K562 (cell line): ENCODE measurements at regions not wholly inside any gene's neighbourhood (a gene's known extent, or its start where the extent isn't known, plus 50 kb on each side); places are given as distances from the start of the nearest gene placed in this dataset.

Source experiments
- ATAC-seq: fragments of 200-7000 bp; cut with Tn5 transposase; 3 replicates; pipeline ENCODE4 v1.9.1; 2020; ENCODE audit warnings: moderate library complexity
- BruUV-seq: library from RNA; stranded (reverse); fragments of 400-500 nt; replicated peaks from 2 replicates; lab custom pipeline; 2021; lab: Mats Ljungman, UMichigan
- CTCF ChIA-PET: fragments of 300-600 bp; formaldehyde crosslinking; extraction: SDS; loops from one replicate; lab custom pipeline; 2021; ENCODE audit warnings: low intra/inter-chr PET ratio; lab: Yijun Ruan, JAX
- POLR2A ChIA-PET: fragments of 300-600, 350-650 bp; sonication (Branson Sonifier 250); formaldehyde crosslinking; extraction: SDS; loops from one replicate; lab custom pipeline; 2021; ENCODE audit warnings: antibody characterized with exemption, inconsistent platforms; lab: Yijun Ruan, JAX
- DNase-seq, 4 experiments: peaks; one replicate each; pipeline versions ENCODE4 v3.0.0 to v3.0.0-alpha.2; 2011 to 2018; ENCODE audit warnings: low spot score in 3 of 4, mixed read lengths in 3 of 4; ENCODE audit errors: extremely low read depth in 1 of 4
- FAIRE-seq: peaks from 2 replicates; lab custom pipeline; 2011; peaks lifted over from hg19 to GRCh38; lab: Jason Lieb, UNC
- H2AFZ ChIP-seq: 2 replicates; pipeline ENCODE4 v1.6.0; 2011; ENCODE audit warnings: low read depth, low read length, control low read depth, inconsistent platforms
- H3K27ac ChIP-seq: fragments of 200-600 bp; 3 replicates; pipeline ENCODE4 v1.8.0; 2011; ENCODE audit warnings: low read depth, mild to moderate bottlenecking, control low read depth, inconsistent platforms, low read length, moderate library complexity, mixed read lengths; ENCODE audit errors: extremely low read depth
- H3K27me3 ChIP-seq, 2 experiments: fragments of 300-600 bp in 1 of 2; 2 replicates in 1 of 2; 3 replicates in 1 of 2; pipeline versions ENCODE4 v1.6.0 to v1.8.0; 2011; ENCODE audit warnings: inconsistent platforms in 2 of 2, low read length in 2 of 2, mild to moderate bottlenecking in 1 of 2, mixed read lengths in 1 of 2, moderate library complexity in 1 of 2; ENCODE audit not compliant: control insufficient read depth in 2 of 2, insufficient read depth in 2 of 2
- H3K36me3 ChIP-seq: fragments of 300-600 bp; 3 replicates; pipeline ENCODE4 v1.8.0; 2011; ENCODE audit warnings: mild to moderate bottlenecking, low read length, inconsistent platforms; ENCODE audit not compliant: control insufficient read depth, insufficient read depth
- H3K4me1 ChIP-seq, 2 experiments: fragments of 200-600 bp in 1 of 2; replicated peaks in 1 of 2; 2 replicates in 1 of 2; 3 replicates in 1 of 2; pipeline versions ENCODE4 v1.5.1 to v1.8.0; 2011; ENCODE audit warnings: inconsistent platforms in 2 of 2, low read length in 2 of 2, mild to moderate bottlenecking in 1 of 2, mixed read lengths in 1 of 2, moderate library complexity in 1 of 2; ENCODE audit not compliant: control insufficient read depth in 2 of 2, insufficient read depth in 2 of 2
- H3K4me2 ChIP-seq: 2 replicates; pipeline ENCODE4 v1.6.1; 2011; ENCODE audit warnings: low read length, control low read depth, inconsistent platforms, mixed read lengths; ENCODE audit not compliant: insufficient read depth
- H3K4me3 ChIP-seq: fragments of 200-600 bp; sonication (generic), shearing (Covaris generic); 2 replicates; pipeline ENCODE4 v1.5.1; 2016; ENCODE audit warnings: control low read depth, inconsistent platforms
- H3K79me2 ChIP-seq: fragments of 200-600 bp; 3 replicates; pipeline ENCODE4 v1.8.0; 2011; ENCODE audit warnings: low read length, inconsistent platforms; ENCODE audit not compliant: control insufficient read depth, insufficient read depth
- H3K9ac ChIP-seq, 2 experiments: 2 replicates each; pipeline versions ENCODE4 v1.6.0 to v1.6.1; 2011; ENCODE audit warnings: low read depth in 2 of 2, low read length in 2 of 2, control low read depth in 1 of 2, inconsistent platforms in 1 of 2, mild to moderate bottlenecking in 1 of 2, mixed read lengths in 1 of 2; ENCODE audit not compliant: insufficient read depth in 1 of 2
- H3K9me1 ChIP-seq: one replicate; pipeline ENCODE4 v1.6.0; 2011; ENCODE audit warnings: inconsistent platforms, mild to moderate bottlenecking, low read length, moderate library complexity; ENCODE audit not compliant: control insufficient read depth, insufficient read depth
- H3K9me3 ChIP-seq: replicated peaks from 2 replicates; pipeline ENCODE4 v1.5.1; 2011; ENCODE audit warnings: low read depth, low read length, inconsistent platforms; ENCODE audit not compliant: control insufficient read depth, insufficient read depth
- H4K20me1 ChIP-seq: replicated peaks from 2 replicates; pipeline ENCODE4 v1.6.1; 2011; ENCODE audit warnings: low read length, inconsistent platforms, mixed read lengths; ENCODE audit not compliant: control insufficient read depth, insufficient read depth
- ASH1L ChIP-seq: fragments of 450-650 bp; IDR thresholded peaks from 2 replicates; pipeline ENCODE4 v1.6.1; 2018; ENCODE audit warnings: borderline replicate concordance, mild to moderate bottlenecking, low read depth; ENCODE audit not compliant: partially characterized antibody
- BCOR ChIP-seq: fragments of 450-650 bp; IDR thresholded peaks from 2 replicates; pipeline ENCODE4 v1.6.1; 2016
- CBX2 ChIP-seq: fragments of 200-600 bp; sonication (generic); IDR thresholded peaks from one replicate; pipeline ENCODE4 v1.6.1; 2012; ENCODE audit warnings: mild to moderate bottlenecking, low read length, inconsistent platforms; ENCODE audit not compliant: insufficient read depth, poor library complexity, severe bottlenecking
- SMC3 ChIP-seq: conservative IDR thresholded peaks from 2 replicates; pipeline ENCODE4 v1.6.1; 2011; ENCODE audit warnings: low read depth, low read length, improper control_type of control experiment; ENCODE audit not compliant: insufficient read depth
- SNRNP70 ChIP-seq: fragments of 200-400 bp; formaldehyde crosslinking; optimal IDR thresholded peaks from 2 replicates; pipeline ENCODE3; 2017; ENCODE audit warnings: low read depth, low read length
- TFAM ChIP-seq: fragments of 250-450 bp; sonication (Bioruptor Pico); conservative IDR thresholded peaks from 2 replicates; pipeline ENCODE4 v1.5.0; 2021; ENCODE audit warnings: mild to moderate bottlenecking, moderate library complexity
- ZNF253 ChIP-seq: fragments of 250-450 bp; sonication (Bioruptor Pico); conservative IDR thresholded peaks from 2 replicates; pipeline ENCODE4 v1.6.1; 2021; ENCODE audit warnings: mild to moderate bottlenecking
- WGBS: fragments of 100-300 bp; shearing (Covaris generic); methylation state at CpG from one replicate; pipeline ENCODE4 v1.1.6; 2016; ENCODE audit warnings: low coverage, mixed read lengths; ENCODE audit not compliant: insufficient coverage; ENCODE audit errors: missing lambda C conversion rate; 5-methylcytosine and 5-hydroxymethylcytosine counted together
- in situ Hi-C: fragments of 300-500 bp; cut with MboI; formaldehyde crosslinking; loops from 4 replicates; pipeline ENCODE4 v1.15.0; 2018; ENCODE audit warnings: inconsistent platforms, mixed read lengths
- intact Hi-C: fragments of 100-400 bp; cut with micrococcal nuclease; formaldehyde crosslinking; loops from 2 replicates; pipeline ENCODE4 v1.14.2; 2022
- TF ChIP-seq, protein P1 (sequence below): fragments of 250-450 bp; sonication (Bioruptor Pico); IDR thresholded peaks from 2 replicates; pipeline ENCODE4 v1.4.0; 2020
- TF ChIP-seq, protein P2 (sequence below): IDR thresholded peaks from 2 replicates; pipeline ENCODE4 v1.6.1; 2012; ENCODE audit warnings: low read depth, low read length, improper control_type of control experiment, borderline replicate concordance
- TF ChIP-seq, protein P3 (sequence below): fragments of 450-650 bp; IDR thresholded peaks from 2 replicates; pipeline ENCODE4 v1.7.0; 2016; ENCODE audit warnings: borderline replicate concordance

DNA sequence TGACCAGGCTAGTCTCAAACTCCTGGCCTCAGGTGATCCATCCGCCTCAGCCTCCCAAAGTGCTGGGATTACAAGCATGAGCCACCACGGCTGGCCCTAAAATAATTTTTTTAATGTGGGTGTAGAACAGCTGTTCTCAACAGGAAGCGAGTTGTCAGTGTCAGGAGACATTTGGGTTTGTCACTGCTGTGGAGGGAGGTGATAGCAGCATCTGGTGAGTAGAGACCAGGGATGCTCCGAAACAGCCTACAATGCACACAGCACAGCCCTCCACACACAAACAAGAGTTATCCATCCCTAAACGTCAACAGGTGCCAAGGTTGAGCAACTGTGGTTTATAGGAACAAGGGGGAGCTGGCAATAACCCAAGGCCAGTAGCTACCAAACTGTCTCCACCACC lies 243.4 kb upstream of the STS start (continued):
- TF ChIP-seq ZNF253 (CRISPR knock-in tag) (no peak), CBX2 (no peak), BCOR (no peak), SNRNP70 (no peak), SMC3 (no peak), ASH1L (no peak)

DNA sequence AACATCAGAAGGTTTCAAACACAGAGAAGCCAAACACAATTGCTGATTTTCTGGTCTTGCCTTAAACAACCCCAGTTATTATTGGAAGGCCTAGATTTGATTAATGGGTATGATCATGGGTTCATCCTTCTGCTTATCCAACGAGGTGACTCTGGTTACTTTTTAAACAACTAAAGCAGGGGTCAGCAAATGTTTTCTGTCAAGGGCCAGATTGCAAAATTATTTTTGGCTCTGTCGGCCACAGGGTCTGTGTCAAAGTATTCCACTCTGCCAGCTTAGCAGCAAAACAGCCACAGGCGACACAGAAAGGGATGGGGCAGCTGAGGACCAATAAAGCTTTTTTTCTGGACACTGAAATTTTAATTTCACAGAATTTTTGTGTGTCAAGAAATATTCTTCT lies 249.1 kb upstream of the STS start:
- ChIA-PET CTCF (no interaction called here), POLR2A (no interaction called here)
- 0% methylated on average over 2 of the region's 3 CpGs for WGBS
- H3K4me2 ChIP-seq, result no peak overlapping the region
- no peaks in the 10 kb centered on the region for H3K79me2 ChIP-seq
- FAIRE-seq (no peak), DNase-seq (no peak), ATAC-seq (no peak)
- H3K9me1 ChIP-seq, result no peaks in the 10 kb centered on the region
- no peak overlapping the region for H3K4me3 ChIP-seq
- H3K27me3 ChIP-seq, result no peaks in the 10 kb centered on the region
- no peaks in the 10 kb centered on the region for H4K20me1 ChIP-seq
- no TSS peak for BruUV-seq
- H3K9ac ChIP-seq, result no peak overlapping the region
- H3K36me3 ChIP-seq, result no peaks in the 10 kb centered on the region
- H3K27ac ChIP-seq, result no peak overlapping the region
- in situ Hi-C loops (no loop called here), intact Hi-C loops (no loop called here)
- H3K9me3 ChIP-seq, result no peaks in the 10 kb centered on the region
- no peaks in the 10 kb centered on the region for H3K4me1 ChIP-seq
- H2AFZ ChIP-seq, result no peak overlapping the region
- TF ChIP-seq, protein P1, sequence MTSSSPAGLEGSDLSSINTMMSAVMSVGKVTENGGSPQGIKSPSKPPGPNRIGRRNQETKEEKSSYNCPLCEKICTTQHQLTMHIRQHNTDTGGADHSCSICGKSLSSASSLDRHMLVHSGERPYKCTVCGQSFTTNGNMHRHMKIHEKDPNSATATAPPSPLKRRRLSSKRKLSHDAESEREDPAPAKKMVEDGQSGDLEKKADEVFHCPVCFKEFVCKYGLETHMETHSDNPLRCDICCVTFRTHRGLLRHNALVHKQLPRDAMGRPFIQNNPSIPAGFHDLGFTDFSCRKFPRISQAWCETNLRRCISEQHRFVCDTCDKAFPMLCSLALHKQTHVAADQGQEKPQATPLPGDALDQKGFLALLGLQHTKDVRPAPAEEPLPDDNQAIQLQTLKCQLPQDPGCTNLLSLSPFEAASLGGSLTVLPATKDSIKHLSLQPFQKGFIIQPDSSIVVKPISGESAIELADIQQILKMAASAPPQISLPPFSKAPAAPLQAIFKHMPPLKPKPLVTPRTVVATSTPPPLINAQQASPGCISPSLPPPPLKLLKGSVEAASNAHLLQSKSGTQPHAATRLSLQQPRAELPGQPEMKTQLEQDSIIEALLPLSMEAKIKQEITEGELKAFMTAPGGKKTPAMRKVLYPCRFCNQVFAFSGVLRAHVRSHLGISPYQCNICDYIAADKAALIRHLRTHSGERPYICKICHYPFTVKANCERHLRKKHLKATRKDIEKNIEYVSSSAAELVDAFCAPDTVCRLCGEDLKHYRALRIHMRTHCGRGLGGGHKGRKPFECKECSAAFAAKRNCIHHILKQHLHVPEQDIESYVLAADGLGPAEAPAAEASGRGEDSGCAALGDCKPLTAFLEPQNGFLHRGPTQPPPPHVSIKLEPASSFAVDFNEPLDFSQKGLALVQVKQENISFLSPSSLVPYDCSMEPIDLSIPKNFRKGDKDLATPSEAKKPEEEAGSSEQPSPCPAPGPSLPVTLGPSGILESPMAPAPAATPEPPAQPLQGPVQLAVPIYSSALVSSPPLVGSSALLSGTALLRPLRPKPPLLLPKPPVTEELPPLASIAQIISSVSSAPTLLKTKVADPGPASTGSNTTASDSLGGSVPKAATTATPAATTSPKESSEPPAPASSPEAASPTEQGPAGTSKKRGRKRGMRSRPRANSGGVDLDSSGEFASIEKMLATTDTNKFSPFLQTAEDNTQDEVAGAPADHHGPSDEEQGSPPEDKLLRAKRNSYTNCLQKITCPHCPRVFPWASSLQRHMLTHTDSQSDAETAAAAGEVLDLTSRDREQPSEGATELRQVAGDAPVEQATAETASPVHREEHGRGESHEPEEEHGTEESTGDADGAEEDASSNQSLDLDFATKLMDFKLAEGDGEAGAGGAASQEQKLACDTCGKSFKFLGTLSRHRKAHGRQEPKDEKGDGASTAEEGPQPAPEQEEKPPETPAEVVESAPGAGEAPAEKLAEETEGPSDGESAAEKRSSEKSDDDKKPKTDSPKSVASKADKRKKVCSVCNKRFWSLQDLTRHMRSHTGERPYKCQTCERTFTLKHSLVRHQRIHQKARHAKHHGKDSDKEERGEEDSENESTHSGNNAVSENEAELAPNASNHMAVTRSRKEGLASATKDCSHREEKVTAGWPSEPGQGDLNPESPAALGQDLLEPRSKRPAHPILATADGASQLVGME, result no peak
- TF ChIP-seq, protein P2, sequence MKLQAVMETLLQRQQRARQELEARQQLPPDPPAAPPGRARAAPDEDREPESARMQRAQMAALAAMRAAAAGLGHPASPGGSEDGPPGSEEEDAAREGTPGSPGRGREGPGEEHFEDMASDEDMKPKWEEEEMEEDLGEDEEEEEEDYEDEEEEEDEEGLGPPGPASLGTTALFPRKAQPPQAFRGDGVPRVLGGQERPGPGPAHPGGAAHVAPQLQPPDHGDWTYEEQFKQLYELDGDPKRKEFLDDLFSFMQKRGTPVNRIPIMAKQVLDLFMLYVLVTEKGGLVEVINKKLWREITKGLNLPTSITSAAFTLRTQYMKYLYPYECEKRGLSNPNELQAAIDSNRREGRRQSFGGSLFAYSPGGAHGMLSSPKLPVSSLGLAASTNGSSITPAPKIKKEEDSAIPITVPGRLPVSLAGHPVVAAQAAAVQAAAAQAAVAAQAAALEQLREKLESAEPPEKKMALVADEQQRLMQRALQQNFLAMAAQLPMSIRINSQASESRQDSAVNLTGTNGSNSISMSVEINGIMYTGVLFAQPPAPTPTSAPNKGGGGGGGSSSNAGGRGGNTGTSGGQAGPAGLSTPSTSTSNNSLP, result no peak
- TF ChIP-seq, protein P3, sequence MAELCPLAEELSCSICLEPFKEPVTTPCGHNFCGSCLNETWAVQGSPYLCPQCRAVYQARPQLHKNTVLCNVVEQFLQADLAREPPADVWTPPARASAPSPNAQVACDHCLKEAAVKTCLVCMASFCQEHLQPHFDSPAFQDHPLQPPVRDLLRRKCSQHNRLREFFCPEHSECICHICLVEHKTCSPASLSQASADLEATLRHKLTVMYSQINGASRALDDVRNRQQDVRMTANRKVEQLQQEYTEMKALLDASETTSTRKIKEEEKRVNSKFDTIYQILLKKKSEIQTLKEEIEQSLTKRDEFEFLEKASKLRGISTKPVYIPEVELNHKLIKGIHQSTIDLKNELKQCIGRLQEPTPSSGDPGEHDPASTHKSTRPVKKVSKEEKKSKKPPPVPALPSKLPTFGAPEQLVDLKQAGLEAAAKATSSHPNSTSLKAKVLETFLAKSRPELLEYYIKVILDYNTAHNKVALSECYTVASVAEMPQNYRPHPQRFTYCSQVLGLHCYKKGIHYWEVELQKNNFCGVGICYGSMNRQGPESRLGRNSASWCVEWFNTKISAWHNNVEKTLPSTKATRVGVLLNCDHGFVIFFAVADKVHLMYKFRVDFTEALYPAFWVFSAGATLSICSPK, result no peak
- no peak for TF ChIP-seq TFAM (CRISPR knock-in tag)
